T-cell (primary cell): ENCODE measurements at regions not wholly inside any gene's neighbourhood (a gene's known extent, or its start where the extent isn't known, plus 50 kb on each side); places are given as distances from the start of the nearest gene placed in this dataset.

ENCODE experiments used
- ATAC-seq, 4 experiments: fragments of 200-7000 bp in 3 of 4; fragments of 150-1000 bp in 1 of 4; cut with Tn5 transposase; replicated peaks in 1 of 4; 1 replicate in 3 of 4; 2 replicates in 1 of 4; pipeline ENCODE4 v1.10.0; 2021; ENCODE audit warnings: moderate library complexity in 3 of 4, mild to moderate bottlenecking in 2 of 4, moderate number of reproducible peaks in 1 of 4
- CTCF ChIA-PET, 2 donors: fragments of 300-600 bp; sonication (Branson Sonifier 250); formaldehyde crosslinking; loops; one replicate each; lab custom pipeline; 2022; ENCODE audit warnings: antibody characterized with exemption in 2 of 2; lab: Charles Lee
- POLR2A ChIA-PET, 2 donors: fragments of 300-600 bp; sonication (Branson Sonifier 250); formaldehyde crosslinking; loops; one replicate each; lab custom pipeline; 2022; ENCODE audit warnings: antibody characterized with exemption in 2 of 2; lab: Charles Lee
- DNase-seq, 35 experiments: peaks; one replicate each; pipeline versions ENCODE4 v3.0.0 to v3.0.0-alpha.2; 2013 to 2023
- H3K27ac ChIP-seq: one replicate; pipeline ENCODE4 v1.5.1; 2013; ENCODE audit warnings: low read length
- H3K27me3 ChIP-seq, 2 experiments: replicated peaks in 1 of 2; 1 replicate in 1 of 2; 2 replicates in 1 of 2; pipeline versions ENCODE4 v1.6.1 to v1.7.0; 2013; ENCODE audit warnings: low read length in 1 of 2, mixed read lengths in 1 of 2; ENCODE audit not compliant: control insufficient read depth in 2 of 2, insufficient read depth in 2 of 2; ENCODE audit errors: extremely low read depth in 1 of 2
- H3K36me3 ChIP-seq, 2 donors: 1 replicate in 1 of 2; 2 replicates in 1 of 2; pipeline versions ENCODE4 v1.6.1 to v1.7.0; 2013; ENCODE audit warnings: low read length in 1 of 2; ENCODE audit not compliant: control insufficient read depth in 2 of 2, insufficient read depth in 1 of 2; ENCODE audit errors: extremely low read depth in 1 of 2
- H3K4me1 ChIP-seq, 2 experiments: 1 replicate in 1 of 2; 2 replicates in 1 of 2; pipeline versions ENCODE4 v1.6.1 to v1.7.0; 2013; ENCODE audit warnings: low read length in 2 of 2, mixed read lengths in 1 of 2; ENCODE audit not compliant: insufficient read depth in 2 of 2, control insufficient read depth in 1 of 2; ENCODE audit errors: extremely low read depth in 1 of 2
- H3K4me3 ChIP-seq, 2 donors: 1 replicate in 1 of 2; 2 replicates in 1 of 2; pipeline versions ENCODE4 v1.5.1 to v1.7.0; 2013; ENCODE audit warnings: mild to moderate bottlenecking in 2 of 2, low read length in 1 of 2, moderate library complexity in 1 of 2; ENCODE audit not compliant: control insufficient read depth in 1 of 2; ENCODE audit errors: extremely low read depth in 1 of 2
- H3K9me3 ChIP-seq: 2 replicates; pipeline ENCODE4 v1.7.0; 2013
- H3K27ac Mint-ChIP-seq, 2 donors: one replicate each; pipeline ENCODE4 v1.8.0; 2020 to 2021; ENCODE audit warnings: mild to moderate bottlenecking in 2 of 2, mixed read lengths in 2 of 2
- H3K27me3 Mint-ChIP-seq, 2 donors: one replicate each; pipeline ENCODE4 v1.8.0; 2021 to 2022; ENCODE audit warnings: mixed read lengths in 2 of 2
- H3K36me3 Mint-ChIP-seq: one replicate; pipeline ENCODE4 v1.8.0; 2021; ENCODE audit warnings: mixed read lengths
- H3K4me1 Mint-ChIP-seq, 3 donors: one replicate each; pipeline ENCODE4 v1.8.0; 2020 to 2022; ENCODE audit warnings: mixed read lengths in 3 of 3, mild to moderate bottlenecking in 1 of 3
- H3K4me3 Mint-ChIP-seq, 3 donors: one replicate each; pipeline ENCODE4 v1.8.0; 2020 to 2022; ENCODE audit warnings: mild to moderate bottlenecking in 3 of 3, mixed read lengths in 3 of 3, moderate library complexity in 3 of 3
- H3K9me3 Mint-ChIP-seq, 3 donors: one replicate each; pipeline ENCODE4 v1.8.0; 2020 to 2022; ENCODE audit warnings: mixed read lengths in 3 of 3
- WGBS: methylation state at CpG from one replicate; pipeline ENCODE4 v1.1.5; 2013; ENCODE audit warnings: missing lambda C conversion rate; ENCODE audit not compliant: insufficient coverage; 5-methylcytosine and 5-hydroxymethylcytosine counted together

- H3K9me3 Mint-ChIP-seq: peaks cover 0 to 9% (median 0%) of the 10 kb centered on the region in 3 donors
- DNase-seq (no peak), ATAC-seq (no peak)
- no peak overlapping the region for H3K4me3 Mint-ChIP-seq
- WGBS: 83% methylated on average over 7 of the region's 7 CpGs
- no peak overlapping the region for H3K4me3 ChIP-seq
- H3K36me3 Mint-ChIP-seq: no peaks in the 10 kb centered on the region
- no peak overlapping the region for H3K27ac ChIP-seq
- ChIA-PET POLR2A (no interaction called here), CTCF (no interaction called here)
- H3K27ac Mint-ChIP-seq: peak overlapping the region in 1 of 2 donors; percentile 13
- H3K36me3 ChIP-seq: no peaks in the 10 kb centered on the region
- H3K4me1 ChIP-seq: no peaks in the 10 kb centered on the region
- peaks cover 6 to 10% of the 10 kb centered on the region in 2 donors for H3K27me3 Mint-ChIP-seq
- H3K27me3 ChIP-seq: peaks cover 0 to 8% of the 10 kb centered on the region in 2 experiments
- H3K9me3 ChIP-seq: peaks cover 4% of the 10 kb centered on the region
- peaks cover 0 to 6% (median 0%) of the 10 kb centered on the region in 3 donors for H3K4me1 Mint-ChIP-seq
Observed at GRCh38 chr20:52461582-52461981, 270.0 kb upstream of the ZFP64 start.

GRCh38 chr20:52459150-52459549 is 267.6 kb upstream of the ZFP64 start:
- no peak overlapping the region for H3K27ac Mint-ChIP-seq
- WGBS: 95% methylated on average over 3 of the region's 4 CpGs

GRCh38 chr20:52457826-52458225 is 266.2 kb upstream of the ZFP64 start:
- no peak overlapping the region for H3K4me3 Mint-ChIP-seq
- no peaks in the 10 kb centered on the region for H3K4me1 ChIP-seq
- no peak for ATAC-seq
- no peak overlapping the region for H3K27ac Mint-ChIP-seq
- no peak overlapping the region for H3K27ac ChIP-seq
- peaks cover 0 to 3% (median 0%) of the 10 kb centered on the region in 3 donors for H3K9me3 Mint-ChIP-seq
- H3K27me3 ChIP-seq: no peaks in the 10 kb centered on the region
- H3K27me3 Mint-ChIP-seq: peaks cover 6 to 7% of the 10 kb centered on the region in 2 donors
- H3K4me3 ChIP-seq: no peak overlapping the region
- peaks cover 4% of the 10 kb centered on the region for H3K36me3 Mint-ChIP-seq
- peaks cover 0 to 6% (median 1%) of the 10 kb centered on the region in 3 donors for H3K4me1 Mint-ChIP-seq
- no peak for DNase-seq
- H3K9me3 ChIP-seq: peaks cover 4% of the 10 kb centered on the region
- 83% methylated on average over 2 of the region's 2 CpGs for WGBS
- ChIA-PET POLR2A (no interaction called here), CTCF (interaction anchor here in 1 of 2 donors (0.7 to 0.9 kb wide), 2 partner anchors 11 to 25 kb away, joined by 3 read pairs; no protein-coding TSS in a partner anchor)
- no peaks in the 10 kb centered on the region for H3K36me3 ChIP-seq

More at GRCh38 chr20:52459150-52459549, 267.6 kb upstream of the ZFP64 start:
- no peaks in the 10 kb centered on the region for H3K36me3 Mint-ChIP-seq
- POLR2A ChIA-PET: interaction anchor here in 1 of 2 donors (0.6 kb wide), 1 partner anchor 11 kb away, joined by 10 read pairs; no protein-coding TSS in a partner anchor
- CTCF ChIA-PET: no interaction called here
- Histone ChIP-seq H3K4me3 (no peak overlapping the region), H3K27me3 (no peaks in the 10 kb centered on the region), H3K36me3 (no peaks in the 10 kb centered on the region), H3K27ac (no peak overlapping the region), H3K4me1 (no peaks in the 10 kb centered on the region), H3K9me3 (peaks cover 4% of the 10 kb centered on the region)
- ATAC-seq (no peak), DNase-seq (no peak)
- no peak overlapping the region for H3K4me3 Mint-ChIP-seq
- peaks cover 6 to 10% of the 10 kb centered on the region in 2 donors for H3K27me3 Mint-ChIP-seq
- H3K9me3 Mint-ChIP-seq: peaks cover 0 to 3% (median 0%) of the 10 kb centered on the region in 3 donors
- peaks cover 0 to 6% (median 0%) of the 10 kb centered on the region in 3 donors for H3K4me1 Mint-ChIP-seq

- ChIA-PET POLR2A (no interaction called here), CTCF (no interaction called here)
- DNase-seq (no peak), ATAC-seq (no peak)
- Histone ChIP-seq H3K4me3 (no peak overlapping the region), H3K9me3 (peaks cover under 1% of the 10 kb centered on the region), H3K4me1 (no peaks in the 10 kb centered on the region), H3K36me3 (no peaks in the 10 kb centered on the region), H3K27me3 (no peaks in the 10 kb centered on the region), H3K27ac (no peak overlapping the region)
- Mint-ChIP-seq H3K4me1 (peaks cover 0 to 9% (median 5%) of the 10 kb centered on the region in 3 donors), H3K27ac (no peak overlapping the region), H3K4me3 (no peak overlapping the region), H3K36me3 (peaks cover 4% of the 10 kb centered on the region), H3K9me3 (peaks cover 0 to 3% (median 0%) of the 10 kb centered on the region in 3 donors), H3K27me3 (no peaks in the 10 kb centered on the region)
- WGBS: 90% methylated on average over 2 of the region's 2 CpGs
Observed at GRCh38 chr20:52454660-52455059, 263.1 kb upstream of the ZFP64 start.

- WGBS: no CpG with 5 or more reads among the region's 7 CpGs
- peaks cover 4% of the 10 kb centered on the region for H3K36me3 Mint-ChIP-seq
- no peak overlapping the region for H3K4me3 Mint-ChIP-seq
- H3K4me3 ChIP-seq: no peak overlapping the region
- ChIA-PET CTCF (interaction anchor here in 1 of 2 donors (0.6 to 0.7 kb wide), 2 partner anchors 65 to 1109 kb away, joined by 3 to 5 read pairs; no protein-coding TSS in a partner anchor), POLR2A (interaction anchor here (0.6 to 0.7 kb wide), 2 partner anchors 10 to 19 kb away, joined by 3 to 10 read pairs; no protein-coding TSS in a partner anchor)
- H3K9me3 ChIP-seq: no peaks in the 10 kb centered on the region
- H3K9me3 Mint-ChIP-seq: no peaks in the 10 kb centered on the region
- H3K27me3 ChIP-seq: no peaks in the 10 kb centered on the region
- no peak overlapping the region for H3K27ac ChIP-seq
- no peaks in the 10 kb centered on the region for H3K36me3 ChIP-seq
- H3K4me1 ChIP-seq: no peaks in the 10 kb centered on the region
- peaks cover 0 to 7% (median 6%) of the 10 kb centered on the region in 3 donors for H3K4me1 Mint-ChIP-seq
- ATAC-seq (no peak), DNase-seq (no peak)
- no peak overlapping the region for H3K27ac Mint-ChIP-seq
- H3K27me3 Mint-ChIP-seq: no peaks in the 10 kb centered on the region
Observed at GRCh38 chr20:52448513-52449232, 257.1 kb upstream of the ZFP64 start.

GRCh38 chr20:52447225-52447551 is 255.6 kb upstream of the ZFP64 start:
- no CpG with 5 or more reads among the region's 1 CpG for WGBS

More at GRCh38 chr20:52447225-52447551, 255.6 kb upstream of the ZFP64 start:
- H3K9me3 ChIP-seq: no peaks in the 10 kb centered on the region
- POLR2A ChIA-PET: interaction anchor here in 1 of 2 donors (0.5 kb wide), 1 partner anchor 505 kb away, joined by 4 read pairs; no protein-coding TSS in a partner anchor
- H3K4me1 ChIP-seq: no peaks in the 10 kb centered on the region
- no peak overlapping the region for H3K4me3 ChIP-seq
- ATAC-seq: no peak
- H3K36me3 Mint-ChIP-seq: no peaks in the 10 kb centered on the region
- DNase-seq: no peak
- H3K27ac Mint-ChIP-seq: no peak overlapping the region
- H3K9me3 Mint-ChIP-seq: no peaks in the 10 kb centered on the region
- H3K27me3 ChIP-seq: no peaks in the 10 kb centered on the region
- H3K36me3 ChIP-seq: no peaks in the 10 kb centered on the region
- CTCF ChIA-PET: interaction anchor here in 1 of 2 donors (0.5 kb wide), 1 partner anchor 10 kb away, joined by 3 read pairs; no protein-coding TSS in a partner anchor
- no peaks in the 10 kb centered on the region for H3K27me3 Mint-ChIP-seq
- H3K4me1 Mint-ChIP-seq: peaks cover 0 to 5% (median 3%) of the 10 kb centered on the region in 3 donors
- H3K4me3 Mint-ChIP-seq: no peak overlapping the region
- H3K27ac ChIP-seq: no peak overlapping the region
